GM18951 (cell line): ENCODE measurements at regions not wholly inside any gene's neighbourhood (a gene's known extent, or its start where the extent isn't known, plus 50 kb on each side); places are given as distances from the start of the nearest gene placed in this dataset.

Source experiments
- POLR2A ChIP-seq: IDR thresholded peaks from 4 replicates; pipeline ENCODE4 v1.6.1; 2011; ENCODE audit warnings: mild to moderate bottlenecking; ENCODE audit not compliant: insufficient read length, insufficient read depth; ENCODE audit errors: extremely low read depth
- in situ Hi-C: fragments of 300-500 bp; cut with MboI; formaldehyde crosslinking; loops from one replicate; pipeline ENCODE4 v1.12.0; 2022; ENCODE audit warnings: low sequenced_read_pairs, mixed read lengths, inconsistent platforms; ENCODE audit not compliant: unreplicated experiment

GRCh38 chr6:86273936-86274335, 631.2 kb upstream of the SYNCRIP start:
- TF ChIP-seq POLR2A, result no peak
- in situ Hi-C loops, result no loop called here

- in situ Hi-C loops, result no loop called here
These were observed 614.0 kb upstream of the SYNCRIP start for GRCh38 chr6:86256615-86257187.

GRCh38 chr6:86255973-86256372, 613.3 kb upstream of the SYNCRIP start:
- no peak for TF ChIP-seq POLR2A
- in situ Hi-C loops, result no loop called here

More at GRCh38 chr6:86256615-86257187, 614.0 kb upstream of the SYNCRIP start:
- TF ChIP-seq POLR2A, result no peak

- TF ChIP-seq POLR2A, result no peak
- in situ Hi-C loops, result no loop called here
These were observed 608.4 kb upstream of the SYNCRIP start for GRCh38 chr6:86251106-86251505.

GRCh38 chr6:86217906-86218305, 575.2 kb upstream of the SYNCRIP start:
- TF ChIP-seq POLR2A, result no peak
- in situ Hi-C loops, result no loop called here

- in situ Hi-C loops, result no loop called here
- no peak for TF ChIP-seq POLR2A
These were observed 572.6 kb upstream of the SYNCRIP start for GRCh38 chr6:86215323-86215722.

- no peak for TF ChIP-seq POLR2A
- in situ Hi-C loops, result no loop called here
These were observed 563.3 kb upstream of the SYNCRIP start for GRCh38 chr6:86205980-86206379.

- in situ Hi-C loops, result no loop called here
These were observed 560.4 kb upstream of the SYNCRIP start for GRCh38 chr6:86203044-86203443.

GRCh38 chr6:86193821-86194220, 551.1 kb upstream of the SYNCRIP start:
- in situ Hi-C loops, result loop anchor here (25.0 kb wide), 2 partner anchors 282 to 432 kb away; no protein-coding TSS in a partner anchor
- no peak for TF ChIP-seq POLR2A

More at GRCh38 chr6:86203044-86203443, 560.4 kb upstream of the SYNCRIP start:
- no peak for TF ChIP-seq POLR2A

- no peak for TF ChIP-seq POLR2A
- in situ Hi-C loops, result loop anchor here (25.0 kb wide), 2 partner anchors 280 to 430 kb away; no protein-coding TSS in a partner anchor
These were observed 549.4 kb upstream of the SYNCRIP start for GRCh38 chr6:86192123-86192522.

- in situ Hi-C loops, result loop anchor here (25.0 kb wide), 2 partner anchors 263 to 413 kb away; no protein-coding TSS in a partner anchor
These were observed 532.5 kb upstream of the SYNCRIP start for GRCh38 chr6:86175149-86175548.

- in situ Hi-C loops, result no loop called here
- no peak for TF ChIP-seq POLR2A
These were observed 512.2 kb upstream of the SYNCRIP start for GRCh38 chr6:86154852-86155251.

GRCh38 chr6:86153521-86153920, 510.8 kb upstream of the SYNCRIP start:
- in situ Hi-C loops, result no loop called here
- no peak for TF ChIP-seq POLR2A

- TF ChIP-seq POLR2A, result no peak
- in situ Hi-C loops, result no loop called here
These were observed 509.9 kb upstream of the SYNCRIP start for GRCh38 chr6:86152546-86152945.

- in situ Hi-C loops, result no loop called here
- no peak for TF ChIP-seq POLR2A
These were observed 505.9 kb upstream of the SYNCRIP start for GRCh38 chr6:86148586-86148985.
